ENCODE measurements at regions not wholly inside any gene's neighbourhood (a gene's known extent, or its start where the extent isn't known, plus 50 kb on each side); places are given as distances from the start of the nearest gene placed in this dataset.

DNA sequence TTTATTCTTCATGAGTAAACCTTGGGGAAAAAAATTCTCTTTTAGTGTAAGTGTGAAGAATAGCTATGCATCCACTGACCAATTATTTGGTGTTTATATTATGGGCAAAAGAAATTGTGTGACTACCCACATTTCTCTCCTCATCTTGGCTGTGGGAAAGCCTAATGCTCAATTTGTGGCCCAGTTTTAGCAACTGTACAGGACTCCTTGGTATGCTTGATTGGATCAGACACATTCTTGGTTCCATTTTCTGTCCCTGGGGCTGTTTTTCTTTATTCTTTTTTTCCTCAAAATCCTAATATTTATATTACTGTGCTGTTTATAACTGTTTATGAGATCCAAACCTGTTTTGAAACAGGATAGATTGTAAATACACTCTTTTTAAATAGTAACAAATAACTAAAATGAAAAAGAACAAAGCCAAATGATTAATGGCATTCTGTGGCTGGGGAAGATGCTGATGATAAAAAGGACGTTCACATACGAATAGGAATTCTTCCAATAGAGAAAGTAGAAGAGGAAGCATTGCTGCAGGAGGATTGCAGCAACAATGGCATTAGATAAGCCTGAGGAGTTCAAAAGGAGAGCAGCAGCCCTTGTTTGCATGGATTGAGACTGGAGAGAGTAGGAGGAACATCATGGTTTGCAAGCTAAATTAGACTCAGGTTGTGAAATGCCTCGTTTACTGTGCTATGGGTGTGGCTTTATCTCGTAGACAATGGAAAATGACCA is 580.5 kb downstream of the INHBA start:
- no peaks in the 10 kb centered on the region for H3K9me3 ChIP-seq (ENCODE audit: low read length)
- H3K79me2 ChIP-seq (ENCODE audit: low read length), result no peaks in the 10 kb centered on the region
- H4K20me1 ChIP-seq (ENCODE audit: insufficient read depth, low read depth, low read length), result no peaks in the 10 kb centered on the region
- no peak overlapping the region for H3K4me2 ChIP-seq (ENCODE audit: low read depth, low read length, poor library complexity, severe bottlenecking)
- DNase-seq, result no peak
- H3K27ac ChIP-seq (ENCODE audit: low read length), result no peak overlapping the region
- H2AFZ ChIP-seq (ENCODE audit: low read length), result no peak overlapping the region
- no peak overlapping the region for H3K4me3 ChIP-seq (ENCODE audit: low read length)
- no peaks in the 10 kb centered on the region for H3K27me3 ChIP-seq (ENCODE audit: low read length)
- H3K4me1 ChIP-seq (ENCODE audit: low read length), result no peaks in the 10 kb centered on the region
- no peaks in the 10 kb centered on the region for H3K36me3 ChIP-seq (ENCODE audit: insufficient read depth, low read length)
- H3K9ac ChIP-seq (ENCODE audit: low read length), result no peak overlapping the region
- no peaks in the 10 kb centered on the region for H3K9me2 ChIP-seq (replicated peaks; ENCODE audit: insufficient read depth, low read length)

DNA sequence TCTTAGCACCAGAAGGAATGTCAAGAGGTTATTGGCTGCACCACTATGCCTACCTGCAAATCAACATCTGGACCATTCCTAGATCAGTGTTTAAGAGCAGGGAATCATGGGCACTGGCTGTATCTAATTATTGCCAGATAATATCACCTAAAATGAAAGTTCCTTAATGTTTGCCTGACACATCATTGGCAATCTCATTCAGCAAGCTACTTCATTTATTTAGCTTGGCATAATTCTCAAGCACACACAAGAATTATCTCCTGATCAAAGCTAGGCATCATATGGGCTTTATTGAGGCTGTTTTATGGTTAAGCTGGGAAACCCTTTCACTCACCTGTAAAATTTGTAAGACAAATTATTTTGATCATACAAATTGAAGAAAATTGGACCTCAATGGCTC is 581.7 kb downstream of the INHBA start:
- DNase-seq, result no peak

DNA sequence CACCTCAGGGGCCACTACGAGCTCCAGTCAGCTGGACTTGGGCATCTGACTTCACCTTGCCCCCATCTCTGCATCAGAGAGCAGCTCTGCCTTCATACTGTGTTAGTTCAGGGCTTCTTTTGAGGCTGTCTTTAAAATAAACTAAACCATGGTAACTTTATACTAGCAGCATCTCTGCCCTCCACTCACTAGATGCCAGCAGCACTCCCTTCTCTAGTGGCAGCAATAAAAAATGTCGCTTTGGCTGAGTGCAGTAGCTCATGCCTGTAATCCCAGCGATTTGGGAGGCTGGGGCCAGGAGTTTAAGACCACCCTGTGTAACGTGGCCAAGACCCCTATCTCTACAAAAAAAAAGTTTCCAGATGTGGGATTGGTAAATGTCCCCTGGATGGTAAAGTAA is 584.4 kb downstream of the INHBA start:
- no peaks in the 10 kb centered on the region; the same call in 1 of the 2 replicates for H3K9me2 ChIP-seq (replicated peaks; ENCODE audit: insufficient read depth, low read length)
- H3K79me2 ChIP-seq (ENCODE audit: low read length), result no peaks in the 10 kb centered on the region
- H3K4me3 ChIP-seq (ENCODE audit: low read length), result no peak overlapping the region
- no peaks in the 10 kb centered on the region for H3K4me1 ChIP-seq (ENCODE audit: low read length)
- H3K27ac ChIP-seq (ENCODE audit: low read length), result no peak overlapping the region
- no peak for DNase-seq
- H3K27me3 ChIP-seq (ENCODE audit: low read length), result no peaks in the 10 kb centered on the region
- H3K9me3 ChIP-seq (ENCODE audit: low read length), result no peaks in the 10 kb centered on the region; the same call in 1 of the 2 replicates
- no peaks in the 10 kb centered on the region for H3K36me3 ChIP-seq (ENCODE audit: insufficient read depth, low read length)
- H3K9ac ChIP-seq (ENCODE audit: low read length), result no peak overlapping the region
- H4K20me1 ChIP-seq (ENCODE audit: insufficient read depth, low read depth, low read length), result no peaks in the 10 kb centered on the region
- H3K4me2 ChIP-seq (ENCODE audit: low read depth, low read length, poor library complexity, severe bottlenecking), result no peak overlapping the region
- H2AFZ ChIP-seq (ENCODE audit: low read length), result no peak overlapping the region

More for the DNA sequence above, 581.7 kb downstream of the INHBA start:
- H3K9me3 ChIP-seq (ENCODE audit: low read length), result no peaks in the 10 kb centered on the region; the same call in 1 of the 2 replicates
- H3K4me2 ChIP-seq (ENCODE audit: low read depth, low read length, poor library complexity, severe bottlenecking), result no peak overlapping the region
- H3K36me3 ChIP-seq (ENCODE audit: insufficient read depth, low read length), result no peaks in the 10 kb centered on the region
- no peaks in the 10 kb centered on the region for H3K4me1 ChIP-seq (ENCODE audit: low read length)
- no peak overlapping the region for H2AFZ ChIP-seq (ENCODE audit: low read length)
- no peak overlapping the region for H3K27ac ChIP-seq (ENCODE audit: low read length)
- no peaks in the 10 kb centered on the region for H3K9me2 ChIP-seq (replicated peaks; ENCODE audit: insufficient read depth, low read length)
- no peak overlapping the region for H3K4me3 ChIP-seq (ENCODE audit: low read length)
- no peaks in the 10 kb centered on the region for H4K20me1 ChIP-seq (ENCODE audit: insufficient read depth, low read depth, low read length)
- no peak overlapping the region for H3K9ac ChIP-seq (ENCODE audit: low read length)
- no peaks in the 10 kb centered on the region for H3K79me2 ChIP-seq (ENCODE audit: low read length)
- no peaks in the 10 kb centered on the region for H3K27me3 ChIP-seq (ENCODE audit: low read length)

DNA sequence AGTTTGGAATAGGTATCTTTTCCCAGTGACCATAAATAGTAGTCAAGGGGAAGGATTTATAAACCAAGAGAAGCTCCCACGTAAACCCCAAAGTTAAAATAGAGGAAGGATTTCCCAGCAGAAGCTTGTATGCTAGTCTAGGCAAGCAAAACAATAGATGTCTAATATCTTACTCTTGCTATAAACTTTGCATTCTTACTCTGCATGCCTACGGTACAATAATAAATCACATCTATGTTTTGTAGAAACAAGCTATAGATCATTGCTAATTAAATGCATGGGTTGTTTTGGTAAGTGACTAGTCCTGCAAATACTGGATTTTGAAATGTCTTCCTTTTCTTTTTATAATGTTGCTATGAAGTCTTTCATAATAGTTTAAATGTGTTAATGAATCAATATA is 585.5 kb downstream of the INHBA start:
- no peak overlapping the region for H2AFZ ChIP-seq (ENCODE audit: low read length)
- H3K4me1 ChIP-seq (ENCODE audit: low read length), result no peaks in the 10 kb centered on the region
- H3K9ac ChIP-seq (ENCODE audit: low read length), result no peak overlapping the region
- no peak overlapping the region for H3K4me3 ChIP-seq (ENCODE audit: low read length)
- no peaks in the 10 kb centered on the region for H3K79me2 ChIP-seq (ENCODE audit: low read length)
- no peaks in the 10 kb centered on the region for H3K27me3 ChIP-seq (ENCODE audit: low read length)
- H3K9me2 ChIP-seq (replicated peaks; ENCODE audit: insufficient read depth, low read length), result no peaks in the 10 kb centered on the region; the same call in 1 of the 2 replicates
- H3K4me2 ChIP-seq (ENCODE audit: low read depth, low read length, poor library complexity, severe bottlenecking), result no peak overlapping the region
- H4K20me1 ChIP-seq (ENCODE audit: insufficient read depth, low read depth, low read length), result no peaks in the 10 kb centered on the region
- no peaks in the 10 kb centered on the region for H3K36me3 ChIP-seq (ENCODE audit: insufficient read depth, low read length)
- no peak for DNase-seq
- peaks cover 3% of the 10 kb centered on the region; the same call in 1 of the 2 replicates for H3K9me3 ChIP-seq (ENCODE audit: low read length)
- H3K27ac ChIP-seq (ENCODE audit: low read length), result no peak overlapping the region

DNA sequence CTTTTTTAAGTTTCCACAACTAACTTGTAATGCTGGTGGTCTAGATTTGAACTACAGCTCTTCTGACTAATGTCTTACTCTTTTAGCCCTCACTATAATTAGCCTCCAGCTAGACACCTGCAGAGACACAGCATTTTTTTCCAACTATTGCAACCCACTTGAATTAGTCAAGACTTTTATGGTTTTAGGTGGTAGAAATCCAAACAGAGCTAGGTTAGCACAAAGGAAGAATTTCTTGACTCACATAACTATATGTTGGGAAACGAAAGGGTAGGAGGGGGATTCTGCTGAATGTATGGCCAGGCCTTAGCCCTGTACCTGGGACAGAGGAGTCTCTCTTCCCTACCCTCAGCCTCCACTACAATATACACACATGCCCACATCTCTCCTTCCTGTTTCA is 586.1 kb downstream of the INHBA start:
- H3K4me3 ChIP-seq (ENCODE audit: low read length), result no peak overlapping the region
- no peaks in the 10 kb centered on the region for H3K4me1 ChIP-seq (ENCODE audit: low read length)
- H3K9me3 ChIP-seq (ENCODE audit: low read length), result peaks cover 3% of the 10 kb centered on the region; the same call in 1 of the 2 replicates
- DNase-seq, result no peak
- no peak overlapping the region for H2AFZ ChIP-seq (ENCODE audit: low read length)
- H3K79me2 ChIP-seq (ENCODE audit: low read length), result no peaks in the 10 kb centered on the region
- no peaks in the 10 kb centered on the region for H4K20me1 ChIP-seq (ENCODE audit: insufficient read depth, low read depth, low read length)
- no peaks in the 10 kb centered on the region; the same call in 1 of the 2 replicates for H3K9me2 ChIP-seq (replicated peaks; ENCODE audit: insufficient read depth, low read length)
- H3K27ac ChIP-seq (ENCODE audit: low read length), result no peak overlapping the region
- no peak overlapping the region for H3K4me2 ChIP-seq (ENCODE audit: low read depth, low read length, poor library complexity, severe bottlenecking)
- no peak overlapping the region for H3K9ac ChIP-seq (ENCODE audit: low read length)
- no peaks in the 10 kb centered on the region for H3K36me3 ChIP-seq (ENCODE audit: insufficient read depth, low read length)
- no peaks in the 10 kb centered on the region for H3K27me3 ChIP-seq (ENCODE audit: low read length)

DNA sequence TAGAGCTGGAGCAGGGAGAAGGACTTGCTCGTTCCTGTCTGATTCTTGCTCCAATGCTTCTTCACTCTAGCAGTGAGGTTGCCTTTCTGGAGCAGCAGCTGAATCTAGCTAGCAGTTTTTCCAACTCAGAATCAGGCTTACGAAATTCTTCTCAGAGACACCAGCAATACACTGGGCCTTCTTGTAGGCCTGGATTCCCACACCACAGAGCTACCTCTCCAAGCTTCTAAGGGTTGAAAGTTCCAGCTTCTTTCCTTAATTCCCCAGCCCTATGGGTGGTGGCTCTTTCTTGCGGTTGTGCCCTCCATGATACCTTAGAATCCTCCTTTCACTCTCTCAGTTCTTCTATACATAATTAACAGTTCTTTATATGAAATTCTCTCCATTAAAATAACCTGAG is 586.6 kb downstream of the INHBA start:
- no peaks in the 10 kb centered on the region for H3K36me3 ChIP-seq (ENCODE audit: insufficient read depth, low read length)
- no peak for DNase-seq
- no peak overlapping the region for H2AFZ ChIP-seq (ENCODE audit: low read length)
- H3K4me1 ChIP-seq (ENCODE audit: low read length), result no peaks in the 10 kb centered on the region
- H3K9ac ChIP-seq (ENCODE audit: low read length), result no peak overlapping the region
- H3K27me3 ChIP-seq (ENCODE audit: low read length), result no peaks in the 10 kb centered on the region
- H3K9me2 ChIP-seq (replicated peaks; ENCODE audit: insufficient read depth, low read length), result no peaks in the 10 kb centered on the region; the same call in 1 of the 2 replicates
- H3K9me3 ChIP-seq (ENCODE audit: low read length), result peaks cover 3% of the 10 kb centered on the region; the same call in 1 of the 2 replicates
- no peak overlapping the region for H3K27ac ChIP-seq (ENCODE audit: low read length)
- no peaks in the 10 kb centered on the region for H4K20me1 ChIP-seq (ENCODE audit: insufficient read depth, low read depth, low read length)
- no peak overlapping the region for H3K4me3 ChIP-seq (ENCODE audit: low read length)
- H3K79me2 ChIP-seq (ENCODE audit: low read length), result no peaks in the 10 kb centered on the region
- H3K4me2 ChIP-seq (ENCODE audit: low read depth, low read length, poor library complexity, severe bottlenecking), result no peak overlapping the region

DNA sequence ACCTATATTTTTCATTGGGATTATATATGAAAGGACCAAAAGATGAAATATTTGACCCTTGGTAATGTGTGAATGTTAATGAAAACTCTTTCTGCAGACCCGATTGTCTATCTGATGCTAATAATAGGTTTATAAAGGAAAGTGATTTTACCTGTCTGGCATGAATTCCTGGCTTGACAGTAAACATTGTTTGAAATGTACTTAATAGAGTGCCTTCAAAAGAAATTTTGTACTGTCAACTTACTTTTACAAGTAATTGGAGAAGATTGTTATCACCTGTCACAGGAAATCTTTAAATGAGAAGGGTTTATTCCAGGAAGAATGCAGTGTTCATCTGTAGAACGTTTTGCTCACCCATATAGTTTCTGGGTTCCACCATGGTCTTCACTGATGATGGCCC is 588.2 kb downstream of the INHBA start:
- Histone ChIP-seq H3K9me3 (ENCODE audit: low read length) (peaks cover 3% of the 10 kb centered on the region; the same call in 1 of the 2 replicates), H3K4me1 (ENCODE audit: low read length) (no peaks in the 10 kb centered on the region), H3K9me2 (replicated peaks; ENCODE audit: insufficient read depth, low read length) (no peaks in the 10 kb centered on the region; the same call in 1 of the 2 replicates), H3K4me2 (ENCODE audit: low read depth, low read length, poor library complexity, severe bottlenecking) (no peak overlapping the region), H3K79me2 (ENCODE audit: low read length) (no peaks in the 10 kb centered on the region), H3K4me3 (ENCODE audit: low read length) (no peak overlapping the region), H3K9ac (ENCODE audit: low read length) (no peak overlapping the region), H4K20me1 (ENCODE audit: insufficient read depth, low read depth, low read length) (no peaks in the 10 kb centered on the region), H3K27ac (ENCODE audit: low read length) (no peak overlapping the region), H3K36me3 (ENCODE audit: insufficient read depth, low read length) (no peaks in the 10 kb centered on the region), H3K27me3 (ENCODE audit: low read length) (no peaks in the 10 kb centered on the region), H2AFZ (ENCODE audit: low read length) (no peak overlapping the region)
- DNase-seq, result no peak

DNA sequence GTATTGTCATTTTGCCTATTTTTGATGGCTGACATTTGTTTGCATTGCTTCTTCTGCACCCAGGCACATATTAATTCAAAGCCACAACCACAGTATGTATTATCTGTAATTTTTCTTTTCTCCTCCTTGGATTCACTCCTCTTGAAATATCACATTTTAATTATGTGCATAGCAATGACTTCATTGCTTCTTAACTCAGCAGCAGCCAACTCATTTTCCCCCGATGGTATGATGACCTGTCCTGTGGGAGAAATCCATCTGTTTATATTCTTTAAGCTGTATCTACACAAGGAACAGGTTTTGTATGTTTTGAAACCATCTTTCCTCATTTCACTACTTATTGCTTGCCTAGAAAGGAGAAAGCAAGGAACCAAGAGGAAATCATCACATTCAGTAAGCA is 588.8 kb downstream of the INHBA start:
- Histone ChIP-seq H3K9me3 (ENCODE audit: low read length) (peaks cover 3% of the 10 kb centered on the region; the same call in 1 of the 2 replicates), H3K4me3 (ENCODE audit: low read length) (no peak overlapping the region), H3K9ac (ENCODE audit: low read length) (no peak overlapping the region), H4K20me1 (ENCODE audit: insufficient read depth, low read depth, low read length) (no peaks in the 10 kb centered on the region), H3K4me2 (ENCODE audit: low read depth, low read length, poor library complexity, severe bottlenecking) (no peak overlapping the region), H3K27ac (ENCODE audit: low read length) (no peak overlapping the region), H3K27me3 (ENCODE audit: low read length) (no peaks in the 10 kb centered on the region), H3K36me3 (ENCODE audit: insufficient read depth, low read length) (no peaks in the 10 kb centered on the region), H3K79me2 (ENCODE audit: low read length) (no peaks in the 10 kb centered on the region), H2AFZ (ENCODE audit: low read length) (no peak overlapping the region), H3K4me1 (ENCODE audit: low read length) (no peaks in the 10 kb centered on the region), H3K9me2 (replicated peaks; ENCODE audit: insufficient read depth, low read length) (no peaks in the 10 kb centered on the region; the same call in 1 of the 2 replicates)
- no peak for DNase-seq
